Colonic mucosa (tissue), 4 donors: ENCODE measurements at regions not wholly inside any gene's neighbourhood (a gene's known extent, or its start where the extent isn't known, plus 50 kb on each side); places are given as distances from the start of the nearest gene placed in this dataset.
"Not testable (repeated sequence)": the region's sequence is repeated elsewhere in the genome, so short reads cannot be mapped to it uniquely, and the experiment has no call there.

ENCODE experiments used
- DNase-seq: peaks from one replicate; pipeline ENCODE4 v3.0.0-alpha.2; 2020
- H3K27ac ChIP-seq: fragments of 200-600 bp; one replicate; pipeline ENCODE4 v1.8.0; 2021
- H3K27me3 ChIP-seq: fragments of 200-600 bp; one replicate; pipeline ENCODE4 v1.8.0; 2021
- H3K36me3 ChIP-seq: fragments of 200-600 bp; one replicate; pipeline ENCODE4 v1.8.0; 2021
- H3K4me1 ChIP-seq: fragments of 200-600 bp; one replicate; pipeline ENCODE4 v1.8.0; 2021; ENCODE audit warnings: mild to moderate bottlenecking
- H3K4me3 ChIP-seq: fragments of 200-600 bp; one replicate; pipeline ENCODE4 v1.8.0; 2021
- H3K9ac ChIP-seq, 2 donors: one replicate each; pipeline ENCODE4 v1.7.0; 2013; ENCODE audit warnings: control low read depth in 2 of 2, low read depth in 2 of 2, low read length in 2 of 2
- H3K9me3 ChIP-seq: fragments of 200-600 bp; one replicate; pipeline ENCODE4 v1.8.0; 2021
- intact Hi-C: fragments of 100-400 bp; cut with DNase I; formaldehyde crosslinking; loops from one replicate; pipeline ENCODE4 v1.14.1; 2022
- TF ChIP-seq, protein P1 (sequence below): fragments of 200-600 bp; IDR thresholded peaks from one replicate; pipeline ENCODE4 v1.8.0; 2022; ENCODE audit warnings: antibody characterized with exemption, mild to moderate bottlenecking
- donor health status: healthy.
- donor health status: DM: no; HTN: no; CAD: no.
- donor health status: DM: no; HTN: no; CAD: no.

DNA sequence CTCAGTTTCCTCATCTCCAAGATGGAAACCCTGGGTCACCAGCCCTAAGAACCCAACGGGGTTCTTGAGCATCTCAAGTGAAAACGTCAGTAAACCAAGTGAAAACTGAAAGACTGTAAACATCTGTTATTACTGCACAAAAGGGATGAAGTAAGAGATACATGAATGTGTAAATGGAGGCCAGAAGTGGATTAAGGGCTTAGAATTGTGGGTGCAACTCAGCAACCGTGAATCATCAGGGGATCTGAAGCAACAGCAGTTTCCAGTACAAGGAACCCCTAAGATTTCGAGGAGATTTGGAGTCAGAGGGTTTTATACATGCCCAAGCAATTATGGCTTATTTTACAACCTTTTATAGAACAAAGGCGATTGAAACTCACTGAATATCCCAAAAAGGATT lies 95.7 kb upstream of the SVIL start:
- no peak for DNase-seq
- Histone ChIP-seq H3K9ac (no peak overlapping the region), H3K9me3 (no peaks in the 10 kb centered on the region), H3K36me3 (no peaks in the 10 kb centered on the region), H3K4me3 (no peak overlapping the region), H3K27me3 (no peaks in the 10 kb centered on the region), H3K4me1 (peaks cover 4% of the 10 kb centered on the region), H3K27ac (no peak overlapping the region)
- intact Hi-C loops: loop anchor here (10.0 kb wide), 1 partner anchor 136 kb away; no protein-coding TSS in a partner anchor
- TF ChIP-seq, protein P1, sequence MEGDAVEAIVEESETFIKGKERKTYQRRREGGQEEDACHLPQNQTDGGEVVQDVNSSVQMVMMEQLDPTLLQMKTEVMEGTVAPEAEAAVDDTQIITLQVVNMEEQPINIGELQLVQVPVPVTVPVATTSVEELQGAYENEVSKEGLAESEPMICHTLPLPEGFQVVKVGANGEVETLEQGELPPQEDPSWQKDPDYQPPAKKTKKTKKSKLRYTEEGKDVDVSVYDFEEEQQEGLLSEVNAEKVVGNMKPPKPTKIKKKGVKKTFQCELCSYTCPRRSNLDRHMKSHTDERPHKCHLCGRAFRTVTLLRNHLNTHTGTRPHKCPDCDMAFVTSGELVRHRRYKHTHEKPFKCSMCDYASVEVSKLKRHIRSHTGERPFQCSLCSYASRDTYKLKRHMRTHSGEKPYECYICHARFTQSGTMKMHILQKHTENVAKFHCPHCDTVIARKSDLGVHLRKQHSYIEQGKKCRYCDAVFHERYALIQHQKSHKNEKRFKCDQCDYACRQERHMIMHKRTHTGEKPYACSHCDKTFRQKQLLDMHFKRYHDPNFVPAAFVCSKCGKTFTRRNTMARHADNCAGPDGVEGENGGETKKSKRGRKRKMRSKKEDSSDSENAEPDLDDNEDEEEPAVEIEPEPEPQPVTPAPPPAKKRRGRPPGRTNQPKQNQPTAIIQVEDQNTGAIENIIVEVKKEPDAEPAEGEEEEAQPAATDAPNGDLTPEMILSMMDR: no peak

DNA sequence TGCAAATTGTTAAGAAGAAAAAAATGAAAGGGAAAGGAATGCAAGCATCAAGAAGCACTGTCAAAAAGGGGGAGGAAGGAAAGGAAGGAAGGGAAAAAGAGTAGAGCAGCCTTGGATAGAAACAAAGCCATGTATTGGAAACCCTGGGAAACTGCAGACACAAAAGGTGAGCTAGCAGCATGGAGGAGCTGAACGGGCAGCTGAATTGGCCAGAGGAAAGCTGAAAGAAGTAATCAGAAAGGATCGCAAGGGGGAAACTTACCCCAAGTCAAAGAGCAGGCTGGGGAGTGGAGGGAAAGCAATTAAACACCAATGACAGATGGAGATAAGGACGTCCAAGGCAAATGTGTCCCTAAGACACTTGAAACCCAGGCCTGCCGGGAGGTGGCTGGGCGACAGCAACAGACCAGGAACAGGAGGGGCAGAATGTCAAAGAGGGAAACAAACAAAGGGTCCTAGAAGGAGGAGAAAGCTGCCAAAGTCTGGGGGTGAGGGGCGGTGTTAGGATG lies 93.8 kb upstream of the SVIL start:
- H3K27me3 ChIP-seq: no peaks in the 10 kb centered on the region
- H3K4me3 ChIP-seq: no peak overlapping the region
- H3K9ac ChIP-seq: no peak overlapping the region
- TF ChIP-seq, protein P1: no peak
- no peak for DNase-seq
- no peaks in the 10 kb centered on the region for H3K9me3 ChIP-seq
- H3K4me1 ChIP-seq: peaks cover 10% of the 10 kb centered on the region
- H3K36me3 ChIP-seq: no peaks in the 10 kb centered on the region
- no peak overlapping the region for H3K27ac ChIP-seq
- intact Hi-C loops: no loop called here

DNA sequence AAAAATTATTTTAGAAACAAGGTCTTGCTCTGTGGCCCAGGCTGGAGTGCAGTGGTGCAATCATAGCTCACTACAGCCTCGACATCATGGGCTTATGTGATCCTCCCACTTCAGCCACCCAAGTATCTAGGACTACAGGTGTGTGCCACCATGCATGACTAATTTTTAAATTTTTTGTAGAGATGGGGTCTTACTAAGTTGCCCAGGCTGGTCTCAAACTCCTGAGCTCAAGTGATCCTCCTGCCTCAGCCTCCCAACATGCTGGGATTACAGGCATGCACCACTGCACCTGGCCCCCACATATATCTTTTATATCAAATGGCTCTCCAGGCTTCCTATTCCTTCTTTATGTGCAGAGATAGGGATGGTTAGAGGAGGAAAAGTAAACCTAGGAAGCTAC lies 91.2 kb upstream of the SVIL start:
- H3K9me3 ChIP-seq, H3K4me1 ChIP-seq, H3K27me3 ChIP-seq, H3K27ac ChIP-seq, H3K4me3 ChIP-seq, intact Hi-C loops, DNase-seq, H3K36me3 ChIP-seq, H3K9ac ChIP-seq: not testable (repeated sequence)

DNA sequence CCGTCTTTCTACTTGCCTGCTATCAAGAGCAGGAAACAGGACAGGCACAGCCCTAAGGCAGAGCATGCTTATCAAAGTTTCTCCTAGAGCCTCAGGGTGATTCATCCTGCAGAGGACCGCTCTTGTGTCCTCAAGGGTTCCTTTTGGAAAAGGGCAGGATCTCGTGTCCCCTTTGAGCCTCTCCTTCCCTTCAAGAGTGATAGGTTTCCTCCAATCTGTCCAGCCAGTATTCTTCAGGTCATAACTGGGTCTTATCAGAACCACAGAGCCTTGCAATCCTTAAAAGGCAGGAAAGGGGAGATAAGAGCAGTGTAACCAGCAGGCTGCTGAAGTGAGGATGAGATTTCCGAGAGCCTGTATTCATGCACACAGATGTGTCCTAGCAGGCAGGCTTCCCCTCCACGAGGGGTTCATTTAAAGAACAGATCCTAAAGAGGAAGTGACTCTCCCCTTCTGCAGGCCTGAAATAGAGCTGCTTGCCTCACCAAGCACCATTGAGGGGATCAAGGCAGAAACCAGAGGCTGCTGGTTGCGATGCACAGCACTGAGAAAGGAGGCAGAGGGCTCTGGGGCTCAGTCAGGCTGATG lies 90.5 kb upstream of the SVIL start:
- H3K9me3 ChIP-seq: no peaks in the 10 kb centered on the region
- peaks cover 10% of the 10 kb centered on the region for H3K4me1 ChIP-seq
- TF ChIP-seq, protein P1: no peak
- no peak overlapping the region for H3K4me3 ChIP-seq
- no peaks in the 10 kb centered on the region for H3K27me3 ChIP-seq
- intact Hi-C loops: no loop called here
- peak; percentile 63 for DNase-seq
- H3K9ac ChIP-seq: peak overlapping the region in 1 of 2 donors; percentile 64
- H3K36me3 ChIP-seq: no peaks in the 10 kb centered on the region
- H3K27ac ChIP-seq: peak overlapping the region; percentile 62

DNA sequence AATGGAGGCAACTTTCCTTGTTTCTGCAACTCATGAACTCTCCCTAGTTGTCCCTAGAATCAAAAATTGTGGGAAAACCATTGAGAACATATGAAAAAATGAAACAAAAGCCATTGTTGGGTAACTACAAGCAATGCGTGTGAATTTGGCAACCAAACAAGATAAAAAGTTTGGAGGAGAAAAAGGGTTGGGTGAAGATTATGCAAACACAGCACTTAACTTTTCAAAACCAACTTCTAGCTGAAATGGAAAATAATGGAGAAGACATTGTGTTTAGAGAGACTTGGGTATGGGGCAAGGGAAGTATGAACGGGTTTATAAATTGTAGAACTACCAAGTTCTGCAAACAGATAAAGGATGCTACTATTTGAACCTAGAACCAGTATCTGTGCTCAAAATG lies 89.0 kb upstream of the SVIL start:
- no peaks in the 10 kb centered on the region for H3K27me3 ChIP-seq
- no peak overlapping the region for H3K9ac ChIP-seq
- no peaks in the 10 kb centered on the region for H3K36me3 ChIP-seq
- no peak overlapping the region for H3K27ac ChIP-seq
- TF ChIP-seq, protein P1: no peak
- no peak overlapping the region for H3K4me3 ChIP-seq
- intact Hi-C loops: no loop called here
- H3K4me1 ChIP-seq: peaks cover 10% of the 10 kb centered on the region
- no peaks in the 10 kb centered on the region for H3K9me3 ChIP-seq
- DNase-seq: no peak

DNA sequence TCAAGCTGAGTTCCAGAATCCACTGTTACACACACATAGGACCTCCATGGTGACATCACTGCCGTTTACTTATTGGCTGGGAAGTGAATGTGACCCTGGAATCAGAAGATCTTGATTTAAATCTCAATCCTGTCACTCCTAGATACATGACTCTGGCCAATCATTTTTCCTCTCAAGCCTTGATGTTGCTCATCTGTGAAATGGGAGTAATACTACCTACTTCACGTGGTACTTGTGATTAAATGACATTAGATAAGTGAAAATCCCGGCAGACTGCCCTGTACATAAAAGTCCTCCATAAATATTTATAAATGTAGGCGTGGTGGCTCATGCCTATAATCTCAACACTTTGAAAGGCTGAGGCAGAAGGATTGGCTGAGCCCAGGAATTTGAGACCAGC lies 88.0 kb upstream of the SVIL start:
- DNase-seq: no peak
- Histone ChIP-seq H3K4me1 (peaks cover 10% of the 10 kb centered on the region), H3K27me3 (no peaks in the 10 kb centered on the region), H3K9me3 (no peaks in the 10 kb centered on the region), H3K36me3 (no peaks in the 10 kb centered on the region), H3K9ac (no peak overlapping the region), H3K4me3 (no peak overlapping the region), H3K27ac (no peak overlapping the region)
- intact Hi-C loops: no loop called here
- TF ChIP-seq, protein P1: no peak
